ENCODE measurements at regions not wholly inside any gene's neighbourhood (a gene's known extent, or its start where the extent isn't known, plus 50 kb on each side); places are given as distances from the start of the nearest gene placed in this dataset. TPM values are rescaled to one million over a fixed set of nuclear protein-coding genes. Genes with fewer than 3 reads are reported as not detected.
A peak's percentile ranks its signal among the peaks of the same experiment; 100 is the strongest.

- H3K36me3 ChIP-seq (ENCODE audit: insufficient read depth, low read length), result no peaks in the 10 kb centered on the region
- H3K4me2 ChIP-seq (ENCODE audit: low read length), result no peak overlapping the region
- H3K9me3 ChIP-seq (replicated peaks; ENCODE audit: low read length), result no peaks in the 10 kb centered on the region
- no peaks in the 10 kb centered on the region for H3K4me1 ChIP-seq (ENCODE audit: control insufficient read depth, insufficient read depth, low read length)
- no peak overlapping the region for H3K4me3 ChIP-seq (ENCODE audit: low read length)
- H3K27me3 ChIP-seq (ENCODE audit: control insufficient read depth, insufficient read depth, low read length), result no peaks in the 10 kb centered on the region
- H3K9ac ChIP-seq (ENCODE audit: low read depth, low read length), result no peak overlapping the region
These were observed 53.5 kb upstream of the FOXD3 start for GRCh38 chr1:63268876-63269275.

GRCh38 chr1:63269571-63269970 is 52.8 kb upstream of the FOXD3 start:
- H3K9ac ChIP-seq (ENCODE audit: low read depth, low read length), result no peak overlapping the region
- peak overlapping the region; percentile 66 for H3K4me2 ChIP-seq (ENCODE audit: low read length)
- H3K36me3 ChIP-seq (ENCODE audit: insufficient read depth, low read length), result no peaks in the 10 kb centered on the region
- no peaks in the 10 kb centered on the region for H3K4me1 ChIP-seq (ENCODE audit: control insufficient read depth, insufficient read depth, low read length)
- peak overlapping the region; percentile 27 for H3K4me3 ChIP-seq (ENCODE audit: low read length)
- H3K27me3 ChIP-seq (ENCODE audit: control insufficient read depth, insufficient read depth, low read length), result no peaks in the 10 kb centered on the region
- H3K9me3 ChIP-seq (replicated peaks; ENCODE audit: low read length), result no peaks in the 10 kb centered on the region

Small RNA genes lying in the stretch of these regions (small RNA-seq; reads per million reads assigned to genes)
- not detected for gene RNA5SP49

Data from skeletal muscle satellite cell (primary cell).